HepG2 (cell line): ENCODE measurements at regions not wholly inside any gene's neighbourhood (a gene's known extent, or its start where the extent isn't known, plus 50 kb on each side); places are given as distances from the start of the nearest gene placed in this dataset.
A peak's percentile ranks its signal among the peaks of the same experiment; 100 is the strongest.

Experiments
- ATAC-seq: fragments of 200-7000 bp; cut with Tn5 transposase; 3 replicates; pipeline ENCODE4 v1.9.1; 2020; ENCODE audit warnings: mild to moderate bottlenecking, moderate library complexity
- BruUV-seq: library from RNA; stranded (reverse); fragments of 400-500 nt; replicated peaks from 2 replicates; lab custom pipeline; 2021; lab: Mats Ljungman, UMichigan
- CTCF ChIA-PET: fragments of 300-600 bp; formaldehyde crosslinking; extraction: SDS; loops from one replicate; lab custom pipeline; 2021; ENCODE audit warnings: low total read pairs, inconsistent platforms, low intra/inter-chr PET ratio; lab: Yijun Ruan, JAX
- POLR2A ChIA-PET: fragments of 350-600 bp; sonication (Branson Sonifier 250); formaldehyde crosslinking; loops from one replicate; lab custom pipeline; 2020; ENCODE audit warnings: antibody characterized with exemption, inconsistent platforms; lab: Yijun Ruan, JAX
- DNase-seq: peaks from one replicate; pipeline ENCODE4 v3.0.0-alpha.2; 2015; ENCODE audit warnings: low spot score
- FAIRE-seq: peaks from 3 replicates; lab custom pipeline; 2011; peaks lifted over from hg19 to GRCh38; lab: Jason Lieb, UNC
- H2AFZ ChIP-seq: one replicate; pipeline ENCODE4 v1.6.1; 2011; ENCODE audit warnings: low read length, inconsistent platforms
- H3K27ac ChIP-seq: fragments of 300-600 bp; 3 replicates; pipeline ENCODE4 v1.8.0; 2011; ENCODE audit warnings: mixed run types, mild to moderate bottlenecking, mixed read lengths, low read length, inconsistent platforms; ENCODE audit not compliant: insufficient read depth; ENCODE audit errors: extremely low read length
- H3K27me3 ChIP-seq, 2 experiments: fragments of 200-600 bp in 1 of 2; 2 replicates in 1 of 2; 3 replicates in 1 of 2; pipeline versions ENCODE4 v1.6.0 to v1.8.0; 2011; ENCODE audit warnings: low read length in 2 of 2, mild to moderate bottlenecking in 2 of 2, moderate library complexity in 2 of 2, inconsistent platforms in 1 of 2; ENCODE audit not compliant: insufficient read depth in 2 of 2, control insufficient read depth in 1 of 2
- H3K36me3 ChIP-seq, 2 experiments: fragments of 200-600 bp in 1 of 2; replicated peaks in 1 of 2; 2 replicates in 1 of 2; 3 replicates in 1 of 2; pipeline versions ENCODE4 v1.5.1 to v1.8.0; 2011; ENCODE audit warnings: low read length in 2 of 2, inconsistent platforms in 1 of 2; ENCODE audit not compliant: insufficient read depth in 2 of 2, control insufficient read depth in 1 of 2
- H3K4me1 ChIP-seq: 2 replicates; pipeline ENCODE4 v1.5.1; 2012; ENCODE audit warnings: low read length, inconsistent platforms; ENCODE audit not compliant: insufficient read depth
- H3K4me2 ChIP-seq: 2 replicates; pipeline ENCODE4 v1.6.0; 2011; ENCODE audit warnings: low read depth, low read length, inconsistent platforms
- H3K4me3 ChIP-seq, 3 experiments: fragments of 200-600 bp in 1 of 3; sonication (generic), shearing (Covaris generic) in 1 of 3; replicated peaks in 1 of 3; 2 replicates each; pipeline ENCODE4 v1.5.1; 2011 to 2016; ENCODE audit warnings: low read length in 3 of 3, inconsistent platforms in 2 of 3, low read depth in 2 of 3, mild to moderate bottlenecking in 2 of 3, control low read depth in 1 of 3, mixed read lengths in 1 of 3; ENCODE audit not compliant: insufficient read depth in 1 of 3
- H3K79me2 ChIP-seq: one replicate; pipeline ENCODE4 v1.6.1; 2011; ENCODE audit warnings: low read length, inconsistent platforms; ENCODE audit not compliant: insufficient read depth
- H3K9ac ChIP-seq: 2 replicates; pipeline ENCODE4 v1.6.0; 2011; ENCODE audit warnings: mild to moderate bottlenecking, low read depth, low read length, inconsistent platforms; ENCODE audit not compliant: insufficient read depth
- H3K9me3 ChIP-seq: 2 replicates; pipeline ENCODE4 v1.5.1; 2012; ENCODE audit warnings: mild to moderate bottlenecking, low read length
- H4K20me1 ChIP-seq: 2 replicates; pipeline ENCODE4 v1.6.0; 2011; ENCODE audit warnings: inconsistent platforms, mild to moderate bottlenecking, low read length, moderate library complexity; ENCODE audit not compliant: insufficient read depth
- YY1 ChIP-seq: IDR thresholded peaks from 2 replicates; pipeline ENCODE4 v1.6.1; 2011; ENCODE audit warnings: low read length, low read depth, moderate library complexity, mild to moderate bottlenecking; ENCODE audit not compliant: insufficient read depth, insufficient replicate concordance
- ZBTB42 ChIP-seq: sonication (generic); formaldehyde crosslinking; IDR thresholded peaks from 2 replicates; pipeline ENCODE4 v1.5.0; 2020; ENCODE audit warnings: mild to moderate bottlenecking, missing genetic modification reagents
- ZNF251 ChIP-seq: sonication (generic); formaldehyde crosslinking; IDR thresholded peaks from 2 replicates; pipeline ENCODE4 v1.9.0; 2021; ENCODE audit warnings: mild to moderate bottlenecking, missing genetic modification reagents
- ZNF546 ChIP-seq: sonication (generic); formaldehyde crosslinking; conservative IDR thresholded peaks from 2 replicates; pipeline ENCODE4 v1.8.1; 2023; ENCODE audit warnings: mild to moderate bottlenecking, missing genetic modification reagents
- ZNF570 ChIP-seq: sonication (generic); formaldehyde crosslinking; IDR thresholded peaks from 2 replicates; pipeline ENCODE4 v1.4.0; 2020; ENCODE audit warnings: mild to moderate bottlenecking, missing genetic modification reagents, borderline replicate concordance
- WGBS: methylation state at CpG from one replicate; pipeline ENCODE4 v1.1.6; 2017; ENCODE audit warnings: low lambda C conversion rate; 5-methylcytosine and 5-hydroxymethylcytosine counted together
- in situ Hi-C: cut with HindIII; loops from 2 replicates; pipeline ENCODE4 v1.10.0; 2017; ENCODE audit warnings: low pct_unique_long_range_greater_than_20kb; ENCODE audit not compliant: extremely low pct_ligation_motif_present
- intact Hi-C: fragments of 100-400 bp; cut with micrococcal nuclease; formaldehyde crosslinking; loops from one replicate; pipeline ENCODE4 v1.10.0; 2022; ENCODE audit not compliant: unreplicated experiment
- TF ChIP-seq, protein P1 (sequence below): sonication (generic); formaldehyde crosslinking; IDR thresholded peaks from 2 replicates; pipeline ENCODE4 v1.8.1; 2023; ENCODE audit warnings: mild to moderate bottlenecking, missing genetic modification reagents
- TF ChIP-seq, protein P2 (sequence below), 2 experiments: fragments of 450-650 bp in 1 of 2; sonication (generic) in 1 of 2; formaldehyde crosslinking in 1 of 2; IDR thresholded peaks; 2 replicates each; pipeline versions ENCODE4 v1.6.1 to v1.8.0; 2016 to 2022; ENCODE audit warnings: antibody characterized with exemption in 1 of 2, mild to moderate bottlenecking in 1 of 2, missing genetic modification reagents in 1 of 2
- TF ChIP-seq, protein P3 (sequence below): sonication (generic); formaldehyde crosslinking; conservative IDR thresholded peaks from 2 replicates; pipeline ENCODE4 v1.8.1; 2023; ENCODE audit warnings: missing genetic modification reagents

DNA sequence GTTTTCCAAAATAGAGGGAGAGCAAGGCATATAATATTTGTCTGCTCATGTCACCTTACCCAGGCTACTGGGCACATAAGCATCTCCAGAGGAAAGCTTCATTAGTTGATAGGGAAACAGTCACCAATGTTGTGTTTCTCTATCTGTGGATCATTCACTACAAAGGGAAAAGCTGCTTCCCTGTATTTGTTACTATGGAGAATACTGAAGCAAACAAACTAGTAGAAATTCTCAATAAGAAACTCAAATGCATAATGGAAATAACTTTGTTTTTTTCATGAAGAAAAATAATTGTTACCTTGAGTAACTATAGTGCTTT is 138.2 kb downstream of the PCSK1 start (continued):
- no peak for TF ChIP-seq ZBTB42 (CRISPR knock-in tag)
- TF ChIP-seq, protein P1, sequence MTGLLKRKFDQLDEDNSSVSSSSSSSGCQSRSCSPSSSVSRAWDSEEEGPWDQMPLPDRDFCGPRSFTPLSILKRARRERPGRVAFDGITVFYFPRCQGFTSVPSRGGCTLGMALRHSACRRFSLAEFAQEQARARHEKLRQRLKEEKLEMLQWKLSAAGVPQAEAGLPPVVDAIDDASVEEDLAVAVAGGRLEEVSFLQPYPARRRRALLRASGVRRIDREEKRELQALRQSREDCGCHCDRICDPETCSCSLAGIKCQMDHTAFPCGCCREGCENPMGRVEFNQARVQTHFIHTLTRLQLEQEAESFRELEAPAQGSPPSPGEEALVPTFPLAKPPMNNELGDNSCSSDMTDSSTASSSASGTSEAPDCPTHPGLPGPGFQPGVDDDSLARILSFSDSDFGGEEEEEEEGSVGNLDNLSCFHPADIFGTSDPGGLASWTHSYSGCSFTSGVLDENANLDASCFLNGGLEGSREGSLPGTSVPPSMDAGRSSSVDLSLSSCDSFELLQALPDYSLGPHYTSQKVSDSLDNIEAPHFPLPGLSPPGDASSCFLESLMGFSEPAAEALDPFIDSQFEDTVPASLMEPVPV (CRISPR knock-in tag): no peak

GRCh38 chr5:96293966-96294883 is 138.8 kb downstream of the PCSK1 start:
- FAIRE-seq (no peak), DNase-seq (no peak), ATAC-seq (no peak)
- H3K27ac ChIP-seq: peak overlapping the region; percentile 45
- ChIA-PET CTCF (no interaction called here), POLR2A (no interaction called here)
- no peaks in the 10 kb centered on the region for H4K20me1 ChIP-seq
- peak overlapping the region; percentile 0 for H2AFZ ChIP-seq
- intact Hi-C loops: no loop called here
- peaks cover 61% of the 10 kb centered on the region for H3K4me1 ChIP-seq
- in situ Hi-C loops: no loop called here
- H3K36me3 ChIP-seq: no peaks in the 10 kb centered on the region
- H3K27me3 ChIP-seq: no peaks in the 10 kb centered on the region
- 0 out of 2 replicates have a peak overlapping the region, but pooled peaks have one; percentile 24 for H3K9ac ChIP-seq
- H3K4me2 ChIP-seq: 0 out of 2 replicates have a peak overlapping the region, but pooled peaks have one; percentile 4
- BruUV-seq: no TSS peak
- H3K79me2 ChIP-seq: no peaks in the 10 kb centered on the region
- no peak overlapping the region for H3K4me3 ChIP-seq
- WGBS: 50% methylated on average over 2 of the region's 2 CpGs
- no peaks in the 10 kb centered on the region for H3K9me3 ChIP-seq
- TF ChIP-seq ZNF570 (no peak), ZNF546 (CRISPR knock-in tag) (no peak), ZNF251 (CRISPR knock-in tag) (no peak), YY1 (no peak)
- TF ChIP-seq, protein P2, sequence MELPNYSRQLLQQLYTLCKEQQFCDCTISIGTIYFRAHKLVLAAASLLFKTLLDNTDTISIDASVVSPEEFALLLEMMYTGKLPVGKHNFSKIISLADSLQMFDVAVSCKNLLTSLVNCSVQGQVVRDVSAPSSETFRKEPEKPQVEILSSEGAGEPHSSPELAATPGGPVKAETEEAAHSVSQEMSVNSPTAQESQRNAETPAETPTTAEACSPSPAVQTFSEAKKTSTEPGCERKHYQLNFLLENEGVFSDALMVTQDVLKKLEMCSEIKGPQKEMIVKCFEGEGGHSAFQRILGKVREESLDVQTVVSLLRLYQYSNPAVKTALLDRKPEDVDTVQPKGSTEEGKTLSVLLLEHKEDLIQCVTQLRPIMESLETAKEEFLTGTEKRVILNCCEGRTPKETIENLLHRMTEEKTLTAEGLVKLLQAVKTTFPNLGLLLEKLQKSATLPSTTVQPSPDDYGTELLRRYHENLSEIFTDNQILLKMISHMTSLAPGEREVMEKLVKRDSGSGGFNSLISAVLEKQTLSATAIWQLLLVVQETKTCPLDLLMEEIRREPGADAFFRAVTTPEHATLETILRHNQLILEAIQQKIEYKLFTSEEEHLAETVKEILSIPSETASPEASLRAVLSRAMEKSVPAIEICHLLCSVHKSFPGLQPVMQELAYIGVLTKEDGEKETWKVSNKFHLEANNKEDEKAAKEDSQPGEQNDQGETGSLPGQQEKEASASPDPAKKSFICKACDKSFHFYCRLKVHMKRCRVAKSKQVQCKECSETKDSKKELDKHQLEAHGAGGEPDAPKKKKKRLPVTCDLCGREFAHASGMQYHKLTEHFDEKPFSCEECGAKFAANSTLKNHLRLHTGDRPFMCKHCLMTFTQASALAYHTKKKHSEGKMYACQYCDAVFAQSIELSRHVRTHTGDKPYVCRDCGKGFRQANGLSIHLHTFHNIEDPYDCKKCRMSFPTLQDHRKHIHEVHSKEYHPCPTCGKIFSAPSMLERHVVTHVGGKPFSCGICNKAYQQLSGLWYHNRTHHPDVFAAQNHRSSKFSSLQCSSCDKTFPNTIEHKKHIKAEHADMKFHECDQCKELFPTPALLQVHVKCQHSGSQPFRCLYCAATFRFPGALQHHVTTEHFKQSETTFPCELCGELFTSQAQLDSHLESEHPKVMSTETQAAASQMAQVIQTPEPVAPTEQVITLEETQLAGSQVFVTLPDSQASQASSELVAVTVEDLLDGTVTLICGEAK (IDR thresholded peaks at IDR 0.05): no peak
- TF ChIP-seq, protein P2 (CRISPR knock-in tag; IDR thresholded peaks at IDR 0.05): no peak
- TF ChIP-seq, protein P3, sequence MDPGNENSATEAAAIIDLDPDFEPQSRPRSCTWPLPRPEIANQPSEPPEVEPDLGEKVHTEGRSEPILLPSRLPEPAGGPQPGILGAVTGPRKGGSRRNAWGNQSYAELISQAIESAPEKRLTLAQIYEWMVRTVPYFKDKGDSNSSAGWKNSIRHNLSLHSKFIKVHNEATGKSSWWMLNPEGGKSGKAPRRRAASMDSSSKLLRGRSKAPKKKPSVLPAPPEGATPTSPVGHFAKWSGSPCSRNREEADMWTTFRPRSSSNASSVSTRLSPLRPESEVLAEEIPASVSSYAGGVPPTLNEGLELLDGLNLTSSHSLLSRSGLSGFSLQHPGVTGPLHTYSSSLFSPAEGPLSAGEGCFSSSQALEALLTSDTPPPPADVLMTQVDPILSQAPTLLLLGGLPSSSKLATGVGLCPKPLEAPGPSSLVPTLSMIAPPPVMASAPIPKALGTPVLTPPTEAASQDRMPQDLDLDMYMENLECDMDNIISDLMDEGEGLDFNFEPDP (CRISPR knock-in tag): no peak
